Astrocyte (in vitro differentiated cells and primary cell): ENCODE measurements at regions not wholly inside any gene's neighbourhood (a gene's known extent, or its start where the extent isn't known, plus 50 kb on each side); places are given as distances from the start of the nearest gene placed in this dataset.
"Not testable (repeated sequence)": the region's sequence is repeated elsewhere in the genome, so short reads cannot be mapped to it uniquely, and the experiment has no call there.

Experiments
- DNase-seq: peaks from one replicate; pipeline ENCODE4 v3.0.0-alpha.2; 2010; ENCODE audit warnings: low read depth
- FAIRE-seq: peaks from 2 replicates; lab custom pipeline; 2011; peaks lifted over from hg19 to GRCh38; lab: Jason Lieb, UNC
- H2AFZ ChIP-seq: 2 replicates; pipeline ENCODE4 v1.6.0; 2012; ENCODE audit warnings: low read depth, low read length, inconsistent platforms
- H3K27ac ChIP-seq: 2 replicates; pipeline ENCODE4 v1.5.1; 2011; ENCODE audit warnings: low read depth, low read length, inconsistent platforms
- H3K27me3 ChIP-seq: 2 replicates; pipeline ENCODE4 v1.6.0; 2011; ENCODE audit warnings: low read length, inconsistent platforms; ENCODE audit not compliant: insufficient read depth
- H3K36me3 ChIP-seq: 2 replicates; pipeline ENCODE4 v1.5.1; 2011; ENCODE audit warnings: low read length, inconsistent platforms; ENCODE audit not compliant: insufficient read depth
- H3K4me1 ChIP-seq: 2 replicates; pipeline ENCODE4 v1.5.1; 2011; ENCODE audit warnings: low read length, inconsistent platforms; ENCODE audit not compliant: insufficient read depth
- H3K4me2 ChIP-seq: 2 replicates; pipeline ENCODE4 v1.6.0; 2012; ENCODE audit warnings: low read length, inconsistent platforms
- H3K4me3 ChIP-seq: 2 replicates; pipeline ENCODE4 v1.5.1; 2011; ENCODE audit warnings: low read depth, mild to moderate bottlenecking, low read length, inconsistent platforms; ENCODE audit not compliant: insufficient read depth
- H3K79me2 ChIP-seq: 2 replicates; pipeline ENCODE4 v1.6.0; 2012; ENCODE audit warnings: mild to moderate bottlenecking, low read length, inconsistent platforms; ENCODE audit not compliant: insufficient read depth
- H3K9ac ChIP-seq: 2 replicates; pipeline ENCODE4 v1.6.0; 2012; ENCODE audit warnings: mild to moderate bottlenecking, low read length, inconsistent platforms
- H3K9me3 ChIP-seq: 2 replicates; pipeline ENCODE4 v1.5.1; 2012; ENCODE audit warnings: low read depth, mild to moderate bottlenecking, low read length, inconsistent platforms; ENCODE audit not compliant: insufficient read depth
- H4K20me1 ChIP-seq: 2 replicates; pipeline ENCODE4 v1.6.0; 2012; ENCODE audit warnings: low read length, inconsistent platforms; ENCODE audit not compliant: insufficient read depth
- H3K27ac Mint-ChIP-seq: one replicate; pipeline ENCODE4 v1.8.0; 2021; ENCODE audit warnings: mild to moderate bottlenecking, mixed read lengths; ENCODE audit not compliant: unreplicated experiment
- H3K27me3 Mint-ChIP-seq: one replicate; pipeline ENCODE4 v1.8.0; 2021; ENCODE audit warnings: low read depth, mixed read lengths; ENCODE audit not compliant: unreplicated experiment
- H3K36me3 Mint-ChIP-seq: one replicate; pipeline ENCODE4 v1.8.0; 2021; ENCODE audit warnings: low read depth, mixed read lengths; ENCODE audit not compliant: unreplicated experiment
- H3K4me1 Mint-ChIP-seq: one replicate; pipeline ENCODE4 v1.8.0; 2021; ENCODE audit warnings: low read depth, mixed read lengths; ENCODE audit not compliant: unreplicated experiment
- H3K4me3 Mint-ChIP-seq: one replicate; pipeline ENCODE4 v1.8.0; 2021; ENCODE audit warnings: mild to moderate bottlenecking, moderate library complexity, mixed read lengths; ENCODE audit not compliant: unreplicated experiment
- H3K9me3 Mint-ChIP-seq: one replicate; pipeline ENCODE4 v1.8.0; 2021; ENCODE audit warnings: mild to moderate bottlenecking, mixed read lengths; ENCODE audit not compliant: unreplicated experiment
- CTCF ChIP-seq: IDR thresholded peaks from 2 replicates; pipeline ENCODE4 v1.5.1; 2011; ENCODE audit warnings: low read depth, mild to moderate bottlenecking, inconsistent platforms, low read length, moderate library complexity; ENCODE audit not compliant: insufficient read depth
- EZH2 ChIP-seq: IDR thresholded peaks from 2 replicates; pipeline ENCODE4 v1.6.1; 2012; ENCODE audit warnings: mild to moderate bottlenecking, low read length, inconsistent platforms; ENCODE audit not compliant: insufficient read depth

DNA sequence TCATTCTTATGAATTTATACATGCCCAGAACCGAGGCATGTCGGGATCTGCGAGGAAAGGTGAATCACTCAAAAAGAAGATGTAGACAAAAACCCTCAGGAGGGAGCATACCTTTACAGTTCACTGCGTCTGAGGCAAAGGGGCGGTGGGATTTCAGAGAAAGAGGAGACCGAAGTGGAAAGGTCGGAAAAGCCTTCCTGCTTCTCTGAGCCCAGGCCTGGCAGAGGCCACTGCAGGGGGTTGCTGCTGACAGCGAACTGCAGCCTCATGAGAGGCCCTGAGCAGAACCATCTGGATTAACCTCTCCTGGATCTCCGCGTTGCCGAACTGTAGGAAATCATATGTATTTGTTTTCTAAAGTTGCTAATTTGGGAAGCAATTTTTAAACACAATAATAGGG, 713.1 kb upstream of the SOX11 start:
- Histone ChIP-seq H3K27ac (no peak overlapping the region), H3K4me3 (no peak overlapping the region), H3K4me2 (no peak overlapping the region), H4K20me1 (no peaks in the 10 kb centered on the region), H2AFZ (no peak overlapping the region), H3K36me3 (no peaks in the 10 kb centered on the region), H3K27me3 (no peaks in the 10 kb centered on the region), H3K9ac (no peak overlapping the region), H3K9me3 (peaks cover 2% of the 10 kb centered on the region), H3K4me1 (no peaks in the 10 kb centered on the region), H3K79me2 (no peaks in the 10 kb centered on the region)
- TF ChIP-seq EZH2 (no peak), CTCF (no peak)
- Mint-ChIP-seq H3K4me1 (no peaks in the 10 kb centered on the region), H3K4me3 (no peak overlapping the region), H3K27me3 (no peaks in the 10 kb centered on the region), H3K9me3 (peaks cover 4% of the 10 kb centered on the region), H3K36me3 (no peaks in the 10 kb centered on the region), H3K27ac (no peak overlapping the region)
- FAIRE-seq (no peak), DNase-seq (no peak)

GRCh38 chr2:4980995-4981394, 711.2 kb upstream of the SOX11 start:
- H3K9ac ChIP-seq, result no peak overlapping the region
- H2AFZ ChIP-seq, result no peak overlapping the region
- peaks cover 2% of the 10 kb centered on the region for H3K9me3 ChIP-seq
- Mint-ChIP-seq H3K27me3 (no peaks in the 10 kb centered on the region), H3K4me1 (no peaks in the 10 kb centered on the region), H3K27ac (no peak overlapping the region), H3K4me3 (no peak overlapping the region), H3K36me3 (no peaks in the 10 kb centered on the region), H3K9me3 (peaks cover 8% of the 10 kb centered on the region)
- DNase-seq, result no peak
- no peak for TF ChIP-seq EZH2
- TF ChIP-seq CTCF, result no peak
- H3K4me1 ChIP-seq, result no peaks in the 10 kb centered on the region
- no peaks in the 10 kb centered on the region for H3K36me3 ChIP-seq
- no peaks in the 10 kb centered on the region for H3K79me2 ChIP-seq
- H3K4me3 ChIP-seq, result no peak overlapping the region
- H4K20me1 ChIP-seq, result no peaks in the 10 kb centered on the region
- H3K27ac ChIP-seq, result no peak overlapping the region
- H3K27me3 ChIP-seq, result no peaks in the 10 kb centered on the region
- no peak for FAIRE-seq
- no peak overlapping the region for H3K4me2 ChIP-seq

DNA sequence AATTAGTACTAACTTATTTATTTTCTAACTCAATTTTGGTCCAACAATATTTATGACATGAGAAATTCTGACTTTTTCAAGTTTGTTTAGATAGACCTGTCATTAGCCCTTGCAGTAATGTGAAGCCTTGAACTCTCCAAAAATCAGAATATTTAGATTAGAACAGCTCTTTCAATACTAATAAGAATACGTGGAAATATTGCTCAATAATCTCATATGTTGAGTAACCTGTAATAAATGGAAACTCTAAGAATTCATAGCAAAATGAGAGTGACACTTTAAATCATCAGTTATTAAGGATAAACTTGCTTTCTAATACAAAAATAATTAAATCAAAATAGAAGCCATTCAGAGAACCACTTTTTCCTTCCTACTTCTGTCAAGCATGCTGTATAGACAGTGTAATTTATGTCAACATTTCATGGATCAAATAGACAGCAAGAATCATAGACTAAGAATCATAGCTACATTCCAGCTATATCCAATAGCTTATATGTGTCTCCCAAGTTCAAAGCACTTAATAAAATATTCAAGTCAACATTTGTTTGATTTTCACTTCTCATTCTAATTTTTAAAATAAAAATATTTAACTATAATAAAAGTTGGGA, 710.3 kb upstream of the SOX11 start:
- no peak overlapping the region for H3K4me3 ChIP-seq
- no peaks in the 10 kb centered on the region for H4K20me1 ChIP-seq
- FAIRE-seq (no peak), DNase-seq (no peak)
- H3K4me1 Mint-ChIP-seq, result no peaks in the 10 kb centered on the region
- H3K9me3 Mint-ChIP-seq, result peaks cover 8% of the 10 kb centered on the region
- no peak overlapping the region for H3K27ac ChIP-seq
- no peaks in the 10 kb centered on the region for H3K27me3 ChIP-seq
- H3K27ac Mint-ChIP-seq, result no peak overlapping the region
- H3K4me1 ChIP-seq, result no peaks in the 10 kb centered on the region
- peaks cover 2% of the 10 kb centered on the region for H3K9me3 ChIP-seq
- H3K4me3 Mint-ChIP-seq, result no peak overlapping the region
- no peak overlapping the region for H2AFZ ChIP-seq
- H3K79me2 ChIP-seq, result no peaks in the 10 kb centered on the region
- TF ChIP-seq EZH2 (no peak), CTCF (no peak)
- H3K9ac ChIP-seq, result no peak overlapping the region
- no peaks in the 10 kb centered on the region for H3K36me3 ChIP-seq
- H3K36me3 Mint-ChIP-seq, result no peaks in the 10 kb centered on the region
- H3K4me2 ChIP-seq, result no peak overlapping the region
- H3K27me3 Mint-ChIP-seq, result no peaks in the 10 kb centered on the region

DNA sequence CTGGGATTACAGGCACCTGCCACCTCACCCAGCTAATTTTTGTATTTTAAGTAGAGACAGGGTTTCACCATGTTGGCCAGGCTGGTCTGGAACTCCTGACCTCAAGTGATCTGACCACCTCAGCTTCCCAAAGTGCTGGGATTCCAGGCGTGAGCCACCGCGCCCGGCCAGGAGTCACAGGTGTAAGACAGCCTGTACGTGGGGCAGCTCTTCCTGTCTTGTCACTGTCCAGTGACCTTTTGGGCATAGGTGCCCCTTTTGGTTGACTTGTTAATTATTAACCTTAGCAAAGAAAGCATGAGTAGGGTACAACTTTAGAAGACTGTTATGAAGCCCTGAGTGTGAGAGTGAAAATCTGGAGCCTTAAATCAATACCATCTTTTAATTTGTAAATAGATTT, 703.7 kb upstream of the SOX11 start:
- not testable (repeated sequence) for H3K4me2 ChIP-seq, DNase-seq, H3K27me3 Mint-ChIP-seq, H3K4me1 ChIP-seq, H2AFZ ChIP-seq, H3K27ac Mint-ChIP-seq, H3K9ac ChIP-seq, H3K27me3 ChIP-seq, H3K36me3 ChIP-seq, H3K27ac ChIP-seq, H3K4me1 Mint-ChIP-seq, H3K4me3 ChIP-seq, H3K79me2 ChIP-seq, H3K4me3 Mint-ChIP-seq, H3K9me3 Mint-ChIP-seq, H3K36me3 Mint-ChIP-seq, H3K9me3 ChIP-seq, H4K20me1 ChIP-seq, FAIRE-seq
